Upper lobe of left lung (tissue), 4 donors: ENCODE measurements at regions not wholly inside any gene's neighbourhood (a gene's known extent, or its start where the extent isn't known, plus 50 kb on each side); places are given as distances from the start of the nearest gene placed in this dataset.

Experiments used
- CTCF ChIP-seq, 6 experiments: fragments of 450-650 bp in 4 of 6; fragments of 200-600 bp in 2 of 6; sonication (generic) in 2 of 6; IDR thresholded peaks; one replicate each; pipeline ENCODE4 v1.5.1; 2016 to 2019; ENCODE audit warnings: antibody characterized with exemption in 6 of 6
- EP300 ChIP-seq, 4 donors: sonication (generic); formaldehyde crosslinking; IDR thresholded peaks; one replicate each; pipeline ENCODE4 v1.5.1; 2017; ENCODE audit warnings: antibody characterized with exemption in 4 of 4, control low read depth in 2 of 4
- POLR2A ChIP-seq, 4 donors: fragments of 450-650 bp; IDR thresholded peaks; one replicate each; pipeline ENCODE4 v1.5.1; 2016 to 2017; ENCODE audit warnings: antibody characterized with exemption in 4 of 4, mild to moderate bottlenecking in 2 of 4
- POLR2AphosphoS5 ChIP-seq, 2 donors: sonication (generic); formaldehyde crosslinking; IDR thresholded peaks; one replicate each; pipeline ENCODE4 v1.5.1; 2017; ENCODE audit warnings: antibody characterized with exemption in 2 of 2

DNA sequence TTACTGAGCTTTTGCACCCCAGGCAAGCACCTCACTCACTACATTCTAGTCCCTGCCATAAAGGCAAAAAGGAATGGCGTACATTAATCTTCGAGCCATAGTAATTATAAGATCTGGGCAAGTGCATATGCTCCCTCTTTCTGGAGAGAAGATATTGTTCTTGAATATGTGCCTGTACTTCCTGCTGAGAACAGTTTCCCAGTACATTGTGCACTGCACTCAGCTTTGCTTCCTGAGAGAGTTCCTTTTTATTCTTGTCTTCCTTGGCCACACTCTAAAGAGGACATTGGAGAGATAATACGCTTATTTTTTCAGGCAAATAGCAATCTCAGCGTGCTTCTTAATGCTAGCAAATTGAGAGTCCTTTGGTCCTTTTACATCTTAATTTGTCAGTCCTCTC, 909.0 kb upstream of the PCDH10 start:
- TF ChIP-seq CTCF (IDR thresholded peaks at IDR 0.05) (no peak), POLR2A (IDR thresholded peaks at IDR 0.05) (no peak), POLR2AphosphoS5 (IDR thresholded peaks at IDR 0.05) (no peak), EP300 (IDR thresholded peaks at IDR 0.05) (no peak)
